Upper lobe of right lung (tissue), 1 donor: ENCODE measurements at regions not wholly inside any gene's neighbourhood (a gene's known extent, or its start where the extent isn't known, plus 50 kb on each side); places are given as distances from the start of the nearest gene placed in this dataset.

Source experiments
- ATAC-seq: fragments of 200-7000 bp; cut with Tn5 transposase; one replicate; pipeline ENCODE4 v1.9.1; 2020; ENCODE audit warnings: mild to moderate bottlenecking, moderate library complexity
- DNase-seq: peaks from one replicate; pipeline ENCODE4 v3.0.0-alpha.2; 2020
- H3K27ac ChIP-seq: fragments of 200-600 bp; one replicate; pipeline ENCODE4 v1.8.0; 2022
- H3K27me3 ChIP-seq: fragments of 200-600 bp; one replicate; pipeline ENCODE4 v1.8.0; 2022; ENCODE audit warnings: mild to moderate bottlenecking
- H3K36me3 ChIP-seq: fragments of 200-600 bp; one replicate; pipeline ENCODE4 v1.8.0; 2022
- H3K4me1 ChIP-seq: fragments of 200-600 bp; one replicate; pipeline ENCODE4 v1.8.0; 2022
- H3K4me3 ChIP-seq: fragments of 200-600 bp; one replicate; pipeline ENCODE4 v1.8.0; 2022; ENCODE audit warnings: mild to moderate bottlenecking
- H3K9me3 ChIP-seq: fragments of 200-600 bp; one replicate; pipeline ENCODE4 v1.8.0; 2022
- intact Hi-C: fragments of 100-400 bp; cut with DNase I; formaldehyde crosslinking; loops from one replicate; pipeline ENCODE4 v1.11.0; 2022
- TF ChIP-seq, protein P1 (sequence below): fragments of 200-600 bp; IDR thresholded peaks from one replicate; pipeline ENCODE4 v1.8.0; 2022; ENCODE audit warnings: antibody characterized with exemption
- donor health status: DM: no; HTN: yes; CAD: no; lungs with severe emphysema.

- Histone ChIP-seq H3K27me3 (no peaks in the 10 kb centered on the region), H3K9me3 (no peaks in the 10 kb centered on the region)
Measured at GRCh38 chr6:15145821-15146220, 100.0 kb upstream of the JARID2 start.

DNA sequence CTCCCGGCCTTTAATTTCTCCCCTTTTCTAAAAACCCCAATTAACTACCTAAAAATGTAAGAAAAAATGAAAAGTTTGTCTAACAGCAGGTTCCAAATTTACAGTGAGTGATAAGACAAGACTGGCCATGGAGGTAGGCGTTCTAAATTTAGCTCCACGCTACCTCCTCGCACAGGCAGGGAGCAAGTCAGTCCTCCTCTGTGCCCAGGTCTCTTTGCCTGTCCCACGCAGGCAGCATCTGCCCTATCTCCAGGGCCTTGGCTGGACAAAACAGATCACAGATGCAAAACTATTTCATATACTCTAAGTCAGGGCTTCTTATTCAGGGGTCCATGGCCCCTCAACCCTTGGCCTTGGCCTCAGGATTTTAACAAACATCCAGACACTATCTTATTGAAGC is 98.0 kb upstream of the JARID2 start:
- TF ChIP-seq, protein P1, sequence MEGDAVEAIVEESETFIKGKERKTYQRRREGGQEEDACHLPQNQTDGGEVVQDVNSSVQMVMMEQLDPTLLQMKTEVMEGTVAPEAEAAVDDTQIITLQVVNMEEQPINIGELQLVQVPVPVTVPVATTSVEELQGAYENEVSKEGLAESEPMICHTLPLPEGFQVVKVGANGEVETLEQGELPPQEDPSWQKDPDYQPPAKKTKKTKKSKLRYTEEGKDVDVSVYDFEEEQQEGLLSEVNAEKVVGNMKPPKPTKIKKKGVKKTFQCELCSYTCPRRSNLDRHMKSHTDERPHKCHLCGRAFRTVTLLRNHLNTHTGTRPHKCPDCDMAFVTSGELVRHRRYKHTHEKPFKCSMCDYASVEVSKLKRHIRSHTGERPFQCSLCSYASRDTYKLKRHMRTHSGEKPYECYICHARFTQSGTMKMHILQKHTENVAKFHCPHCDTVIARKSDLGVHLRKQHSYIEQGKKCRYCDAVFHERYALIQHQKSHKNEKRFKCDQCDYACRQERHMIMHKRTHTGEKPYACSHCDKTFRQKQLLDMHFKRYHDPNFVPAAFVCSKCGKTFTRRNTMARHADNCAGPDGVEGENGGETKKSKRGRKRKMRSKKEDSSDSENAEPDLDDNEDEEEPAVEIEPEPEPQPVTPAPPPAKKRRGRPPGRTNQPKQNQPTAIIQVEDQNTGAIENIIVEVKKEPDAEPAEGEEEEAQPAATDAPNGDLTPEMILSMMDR: no peak
- no peaks in the 10 kb centered on the region for H3K36me3 ChIP-seq
- no peak overlapping the region for H3K27ac ChIP-seq
- intact Hi-C loops: no loop called here
- H3K27me3 ChIP-seq: no peaks in the 10 kb centered on the region
- H3K9me3 ChIP-seq: no peaks in the 10 kb centered on the region
- H3K4me3 ChIP-seq: no peak overlapping the region
- no peak for ATAC-seq
- no peak for DNase-seq
- no peaks in the 10 kb centered on the region for H3K4me1 ChIP-seq

More at GRCh38 chr6:15145821-15146220, 100.0 kb upstream of the JARID2 start:
- DNase-seq (no peak), ATAC-seq (no peak)
- intact Hi-C loops: no loop called here
- Histone ChIP-seq H3K4me3 (no peak overlapping the region), H3K4me1 (no peaks in the 10 kb centered on the region), H3K36me3 (no peaks in the 10 kb centered on the region), H3K27ac (no peak overlapping the region)
- TF ChIP-seq, protein P1: no peak

DNA sequence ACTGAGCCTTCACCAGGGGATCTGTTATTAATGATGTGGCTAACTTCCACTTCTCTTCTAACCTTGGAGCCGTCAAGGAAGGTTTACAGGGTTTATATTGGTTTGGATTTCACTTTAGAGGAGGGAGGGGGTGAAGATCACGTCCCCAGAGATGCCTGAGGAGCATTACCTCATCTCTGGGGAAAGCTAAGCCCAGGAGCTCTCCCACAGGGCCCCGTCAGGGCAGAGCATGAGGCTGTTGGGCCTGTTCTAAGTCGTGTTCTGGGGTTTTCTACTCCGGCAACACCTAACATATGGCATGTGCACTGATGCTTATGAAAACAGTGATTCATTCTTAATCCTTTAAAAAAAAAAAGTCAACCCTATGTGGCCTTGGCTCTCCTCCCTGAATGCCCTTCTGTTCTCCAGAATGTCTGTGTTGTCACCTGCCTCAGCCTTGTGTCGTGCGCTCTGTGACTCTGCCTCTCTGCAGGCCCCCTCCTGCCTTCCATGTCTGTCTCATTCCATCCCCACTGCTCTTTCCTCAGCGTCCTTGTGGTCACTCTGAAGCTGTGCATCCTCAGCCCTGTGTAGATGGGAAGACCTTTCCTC is 97.4 kb upstream of the JARID2 start:
- Histone ChIP-seq H3K9me3 (no peaks in the 10 kb centered on the region), H3K27me3 (no peaks in the 10 kb centered on the region), H3K36me3 (no peaks in the 10 kb centered on the region), H3K4me3 (no peak overlapping the region), H3K4me1 (no peaks in the 10 kb centered on the region), H3K27ac (no peak overlapping the region)
- intact Hi-C loops: no loop called here
- TF ChIP-seq, protein P1: no peak
- DNase-seq: no peak
- no peak for ATAC-seq

DNA sequence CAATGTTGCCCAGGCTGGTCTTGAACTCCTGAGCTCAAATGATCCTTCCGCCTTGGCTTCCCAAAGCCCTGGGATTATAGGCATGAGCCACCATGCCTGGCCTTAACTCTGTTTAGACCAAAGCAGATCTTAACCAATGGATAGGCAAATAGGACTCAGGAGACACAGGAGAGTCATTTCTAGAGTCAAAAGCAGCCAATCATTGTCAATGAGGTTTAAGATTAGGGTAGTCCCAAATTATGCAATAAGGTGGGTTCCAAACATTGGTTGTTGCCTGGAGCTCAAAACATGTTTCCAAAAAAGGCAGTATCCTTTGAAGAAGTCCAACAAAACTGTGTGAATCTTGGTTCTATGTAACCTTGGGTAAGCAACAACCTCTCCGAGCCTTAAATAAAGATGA is 95.7 kb upstream of the JARID2 start:
- ATAC-seq: no peak
- no peaks in the 10 kb centered on the region for H3K27me3 ChIP-seq
- no peaks in the 10 kb centered on the region for H3K4me1 ChIP-seq
- no peaks in the 10 kb centered on the region for H3K9me3 ChIP-seq
- no peak for DNase-seq
- H3K27ac ChIP-seq: no peak overlapping the region
- TF ChIP-seq, protein P1: no peak
- no peak overlapping the region for H3K4me3 ChIP-seq
- intact Hi-C loops: no loop called here
- H3K36me3 ChIP-seq: no peaks in the 10 kb centered on the region

GRCh38 chr6:15152700-15153099 is 93.2 kb upstream of the JARID2 start:
- Histone ChIP-seq H3K9me3 (no peaks in the 10 kb centered on the region), H3K27ac (no peak overlapping the region), H3K27me3 (no peaks in the 10 kb centered on the region), H3K4me3 (no peak overlapping the region), H3K4me1 (no peaks in the 10 kb centered on the region), H3K36me3 (no peaks in the 10 kb centered on the region)
- no peak for DNase-seq
- TF ChIP-seq, protein P1: no peak
- no peak for ATAC-seq
- intact Hi-C loops: no loop called here

DNA sequence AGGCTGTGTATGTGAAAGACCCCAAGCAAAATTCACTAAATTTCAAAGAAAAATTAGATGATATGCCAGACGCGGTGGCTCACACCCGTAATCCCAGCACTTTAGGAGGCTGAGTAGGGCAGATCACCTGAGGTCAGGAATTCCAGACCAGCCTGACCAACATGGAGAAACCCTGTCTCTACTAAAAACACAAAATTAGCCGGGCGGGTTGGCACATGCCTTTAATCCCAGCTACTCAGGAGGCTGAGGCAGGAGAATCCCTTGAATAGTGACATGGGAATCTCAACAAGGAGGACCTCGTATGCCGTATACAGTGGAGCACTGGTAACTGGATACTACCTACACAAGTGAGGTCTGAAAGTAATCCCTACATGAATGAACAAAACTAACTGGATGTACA is 92.7 kb upstream of the JARID2 start:
- Histone ChIP-seq H3K9me3 (no peaks in the 10 kb centered on the region), H3K4me3 (no peak overlapping the region), H3K27me3 (no peaks in the 10 kb centered on the region), H3K36me3 (no peaks in the 10 kb centered on the region), H3K27ac (no peak overlapping the region), H3K4me1 (no peaks in the 10 kb centered on the region)
- TF ChIP-seq, protein P1: no peak
- intact Hi-C loops: no loop called here
- DNase-seq (no peak), ATAC-seq (no peak)
